ENCODE measurements at regions not wholly inside any gene's neighbourhood (a gene's known extent, or its start where the extent isn't known, plus 50 kb on each side); places are given as distances from the start of the nearest gene placed in this dataset.

DNA sequence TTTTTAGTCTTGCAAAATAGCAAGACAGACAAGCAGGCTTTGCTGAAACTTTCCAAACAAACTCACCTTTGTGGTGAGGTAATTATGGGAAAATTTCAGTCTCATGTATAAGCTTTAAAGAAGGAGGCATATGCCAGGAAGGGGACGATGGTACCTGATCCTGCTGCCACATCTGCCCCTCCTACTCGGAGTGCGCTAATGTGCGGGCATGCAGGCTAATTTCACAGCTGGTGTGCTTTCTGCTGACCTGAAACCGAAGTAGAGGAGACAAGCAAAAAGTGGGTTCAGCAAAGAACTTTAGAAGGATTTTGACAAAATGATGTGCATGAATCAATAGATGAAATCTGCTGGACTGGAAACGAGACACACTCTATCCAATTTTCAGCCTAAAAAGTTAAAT, 117.1 kb upstream of the IRX4 start:
- TF ChIP-seq CTCF (IDR thresholded peaks at IDR 0.05) (no peak), POLR2A (IDR thresholded peaks at IDR 0.05) (no peak), EP300 (IDR thresholded peaks at IDR 0.05) (no peak), POLR2AphosphoS5 (IDR thresholded peaks at IDR 0.05) (no peak)
